OCI-LY7 (cell line): ENCODE measurements at regions not wholly inside any gene's neighbourhood (a gene's known extent, or its start where the extent isn't known, plus 50 kb on each side); places are given as distances from the start of the nearest gene placed in this dataset.

Source experiments
- EZH2phosphoT487 ChIP-seq: fragments of 200-600 bp; sonication (generic); IDR thresholded peaks from 2 replicates; pipeline ENCODE4 v1.6.1; 2018; ENCODE audit warnings: low read depth, borderline replicate concordance, mild to moderate bottlenecking, mixed run types, antibody characterized with exemption, low read length, moderate library complexity, mixed read lengths
- TF ChIP-seq, protein P1 (sequence below): fragments of 200-600 bp; sonication (generic); conservative IDR thresholded peaks from 2 replicates; pipeline ENCODE4 v1.5.1; 2014; ENCODE audit warnings: mild to moderate bottlenecking, antibody characterized with exemption, low read length, moderate library complexity, mixed read lengths

DNA sequence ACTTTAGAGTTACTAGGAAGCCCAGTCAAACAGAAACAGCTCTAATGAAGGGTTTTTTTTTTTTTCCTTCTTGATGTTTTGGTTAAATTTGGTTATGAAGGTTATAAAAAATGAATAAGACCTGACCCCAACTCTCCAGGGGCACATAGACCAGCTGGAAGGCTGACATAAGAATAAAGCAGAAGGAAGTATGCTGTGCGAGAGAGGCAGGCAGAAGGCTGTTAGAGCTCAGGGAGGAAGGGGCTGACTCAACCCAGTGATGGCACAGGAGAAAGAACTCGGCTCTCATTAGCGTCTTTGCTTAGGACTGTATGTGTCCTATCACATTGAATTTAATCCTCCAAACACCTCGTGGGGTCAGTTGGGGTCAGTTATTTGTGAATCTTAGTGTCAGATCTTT, 474.6 kb downstream of the PMP22 start:
- TF ChIP-seq, protein P1, sequence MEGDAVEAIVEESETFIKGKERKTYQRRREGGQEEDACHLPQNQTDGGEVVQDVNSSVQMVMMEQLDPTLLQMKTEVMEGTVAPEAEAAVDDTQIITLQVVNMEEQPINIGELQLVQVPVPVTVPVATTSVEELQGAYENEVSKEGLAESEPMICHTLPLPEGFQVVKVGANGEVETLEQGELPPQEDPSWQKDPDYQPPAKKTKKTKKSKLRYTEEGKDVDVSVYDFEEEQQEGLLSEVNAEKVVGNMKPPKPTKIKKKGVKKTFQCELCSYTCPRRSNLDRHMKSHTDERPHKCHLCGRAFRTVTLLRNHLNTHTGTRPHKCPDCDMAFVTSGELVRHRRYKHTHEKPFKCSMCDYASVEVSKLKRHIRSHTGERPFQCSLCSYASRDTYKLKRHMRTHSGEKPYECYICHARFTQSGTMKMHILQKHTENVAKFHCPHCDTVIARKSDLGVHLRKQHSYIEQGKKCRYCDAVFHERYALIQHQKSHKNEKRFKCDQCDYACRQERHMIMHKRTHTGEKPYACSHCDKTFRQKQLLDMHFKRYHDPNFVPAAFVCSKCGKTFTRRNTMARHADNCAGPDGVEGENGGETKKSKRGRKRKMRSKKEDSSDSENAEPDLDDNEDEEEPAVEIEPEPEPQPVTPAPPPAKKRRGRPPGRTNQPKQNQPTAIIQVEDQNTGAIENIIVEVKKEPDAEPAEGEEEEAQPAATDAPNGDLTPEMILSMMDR: no peak
- TF ChIP-seq EZH2phosphoT487: no peak
